ENCODE measurements at regions not wholly inside any gene's neighbourhood (a gene's known extent, or its start where the extent isn't known, plus 50 kb on each side); places are given as distances from the start of the nearest gene placed in this dataset.
A peak's percentile ranks its signal among the peaks of the same experiment; 100 is the strongest.

- H3K9me3 ChIP-seq (replicated peaks; ENCODE audit: low read length) = no peaks in the 10 kb centered on the region
- H3K27me3 ChIP-seq (ENCODE audit: control insufficient read depth, insufficient read depth, low read length) = no peaks in the 10 kb centered on the region
- peak overlapping the region; percentile 85 for H3K9ac ChIP-seq (ENCODE audit: low read depth, low read length)
- H3K4me1 ChIP-seq (ENCODE audit: control insufficient read depth, insufficient read depth, low read length) = peaks cover 67% of the 10 kb centered on the region
- no peak overlapping the region for H3K4me3 ChIP-seq (ENCODE audit: low read length)
- no peaks in the 10 kb centered on the region for H3K36me3 ChIP-seq (ENCODE audit: insufficient read depth, low read length)
- peak overlapping the region; percentile 60 for H3K4me2 ChIP-seq (ENCODE audit: low read length)
Measured at GRCh38 chr12:65632131-65632855, 192.0 kb upstream of the HMGA2 start.

GRCh38 chr12:65634061-65634460 lies 190.2 kb upstream of the HMGA2 start:
- no peaks in the 10 kb centered on the region for H3K27me3 ChIP-seq (ENCODE audit: control insufficient read depth, insufficient read depth, low read length)
- peak overlapping the region; percentile 1 for H3K4me2 ChIP-seq (ENCODE audit: low read length)
- no peak overlapping the region for H3K4me3 ChIP-seq (ENCODE audit: low read length)
- H3K36me3 ChIP-seq (ENCODE audit: insufficient read depth, low read length) = no peaks in the 10 kb centered on the region
- H3K4me1 ChIP-seq (ENCODE audit: control insufficient read depth, insufficient read depth, low read length) = peaks cover 74% of the 10 kb centered on the region
- H3K9ac ChIP-seq (ENCODE audit: low read depth, low read length) = peak overlapping the region; percentile 76
- H3K9me3 ChIP-seq (replicated peaks; ENCODE audit: low read length) = no peaks in the 10 kb centered on the region

GRCh38 chr12:65634626-65635331 lies 189.5 kb upstream of the HMGA2 start:
- no peaks in the 10 kb centered on the region for H3K27me3 ChIP-seq (ENCODE audit: control insufficient read depth, insufficient read depth, low read length)
- H3K4me1 ChIP-seq (ENCODE audit: control insufficient read depth, insufficient read depth, low read length) = peaks cover 79% of the 10 kb centered on the region
- no peaks in the 10 kb centered on the region for H3K9me3 ChIP-seq (replicated peaks; ENCODE audit: low read length)
- H3K9ac ChIP-seq (ENCODE audit: low read depth, low read length) = peak overlapping the region; percentile 79
- peak overlapping the region; percentile 12 for H3K4me2 ChIP-seq (ENCODE audit: low read length)
- H3K36me3 ChIP-seq (ENCODE audit: insufficient read depth, low read length) = no peaks in the 10 kb centered on the region
- H3K4me3 ChIP-seq (ENCODE audit: low read length) = no peak overlapping the region

- Histone ChIP-seq H3K9me3 (replicated peaks; ENCODE audit: low read length) (no peaks in the 10 kb centered on the region), H3K36me3 (ENCODE audit: insufficient read depth, low read length) (no peaks in the 10 kb centered on the region), H3K9ac (ENCODE audit: low read depth, low read length) (peak overlapping the region; percentile 79), H3K27me3 (ENCODE audit: control insufficient read depth, insufficient read depth, low read length) (no peaks in the 10 kb centered on the region), H3K4me2 (ENCODE audit: low read length) (no peak overlapping the region), H3K4me1 (ENCODE audit: control insufficient read depth, insufficient read depth, low read length) (peaks cover 78% of the 10 kb centered on the region), H3K4me3 (ENCODE audit: low read length) (no peak overlapping the region)
Measured at GRCh38 chr12:65636436-65636835, 187.8 kb upstream of the HMGA2 start.

GRCh38 chr12:65637150-65637549 lies 187.1 kb upstream of the HMGA2 start:
- H3K4me1 ChIP-seq (ENCODE audit: control insufficient read depth, insufficient read depth, low read length) = peaks cover 77% of the 10 kb centered on the region
- no peaks in the 10 kb centered on the region for H3K27me3 ChIP-seq (ENCODE audit: control insufficient read depth, insufficient read depth, low read length)
- no peak overlapping the region for H3K4me2 ChIP-seq (ENCODE audit: low read length)
- H3K36me3 ChIP-seq (ENCODE audit: insufficient read depth, low read length) = no peaks in the 10 kb centered on the region
- H3K9ac ChIP-seq (ENCODE audit: low read depth, low read length) = peak overlapping the region; percentile 79
- no peaks in the 10 kb centered on the region for H3K9me3 ChIP-seq (replicated peaks; ENCODE audit: low read length)
- no peak overlapping the region for H3K4me3 ChIP-seq (ENCODE audit: low read length)

- Histone ChIP-seq H3K27me3 (ENCODE audit: control insufficient read depth, insufficient read depth, low read length) (no peaks in the 10 kb centered on the region), H3K9me3 (replicated peaks; ENCODE audit: low read length) (no peaks in the 10 kb centered on the region), H3K4me1 (ENCODE audit: control insufficient read depth, insufficient read depth, low read length) (peaks cover 77% of the 10 kb centered on the region), H3K4me2 (ENCODE audit: low read length) (no peak overlapping the region), H3K9ac (ENCODE audit: low read depth, low read length) (peak overlapping the region; percentile 79), H3K4me3 (ENCODE audit: low read length) (no peak overlapping the region), H3K36me3 (ENCODE audit: insufficient read depth, low read length) (no peaks in the 10 kb centered on the region)
Measured at GRCh38 chr12:65637774-65638173, 186.5 kb upstream of the HMGA2 start.

- no peaks in the 10 kb centered on the region for H3K9me3 ChIP-seq (replicated peaks; ENCODE audit: low read length)
- no peak overlapping the region for H3K4me2 ChIP-seq (ENCODE audit: low read length)
- no peak overlapping the region for H3K4me3 ChIP-seq (ENCODE audit: low read length)
- peak overlapping the region; percentile 24 for H3K9ac ChIP-seq (ENCODE audit: low read depth, low read length)
- H3K27me3 ChIP-seq (ENCODE audit: control insufficient read depth, insufficient read depth, low read length) = no peaks in the 10 kb centered on the region
- H3K36me3 ChIP-seq (ENCODE audit: insufficient read depth, low read length) = no peaks in the 10 kb centered on the region
- H3K4me1 ChIP-seq (ENCODE audit: control insufficient read depth, insufficient read depth, low read length) = peaks cover 77% of the 10 kb centered on the region
Measured at GRCh38 chr12:65638324-65638723, 186.0 kb upstream of the HMGA2 start.

- Histone ChIP-seq H3K36me3 (ENCODE audit: insufficient read depth, low read length) (no peaks in the 10 kb centered on the region), H3K4me2 (ENCODE audit: low read length) (no peak overlapping the region), H3K9me3 (replicated peaks; ENCODE audit: low read length) (no peaks in the 10 kb centered on the region), H3K27me3 (ENCODE audit: control insufficient read depth, insufficient read depth, low read length) (no peaks in the 10 kb centered on the region), H3K9ac (ENCODE audit: low read depth, low read length) (peak overlapping the region; percentile 63), H3K4me1 (ENCODE audit: control insufficient read depth, insufficient read depth, low read length) (peaks cover 70% of the 10 kb centered on the region), H3K4me3 (ENCODE audit: low read length) (no peak overlapping the region)
Measured at GRCh38 chr12:65640489-65640901, 183.8 kb upstream of the HMGA2 start.

- no peaks in the 10 kb centered on the region for H3K9me3 ChIP-seq (replicated peaks; ENCODE audit: low read length)
- peaks cover 59% of the 10 kb centered on the region for H3K4me1 ChIP-seq (ENCODE audit: control insufficient read depth, insufficient read depth, low read length)
Measured at GRCh38 chr12:65642061-65642661, 182.1 kb upstream of the HMGA2 start.

GRCh38 chr12:65643171-65643570 lies 181.1 kb upstream of the HMGA2 start:
- Histone ChIP-seq H3K9ac (ENCODE audit: low read depth, low read length) (peak overlapping the region; percentile 58), H3K9me3 (replicated peaks; ENCODE audit: low read length) (no peaks in the 10 kb centered on the region), H3K36me3 (ENCODE audit: insufficient read depth, low read length) (no peaks in the 10 kb centered on the region), H3K4me3 (ENCODE audit: low read length) (no peak overlapping the region), H3K4me2 (ENCODE audit: low read length) (no peak overlapping the region), H3K27me3 (ENCODE audit: control insufficient read depth, insufficient read depth, low read length) (no peaks in the 10 kb centered on the region), H3K4me1 (ENCODE audit: control insufficient read depth, insufficient read depth, low read length) (peaks cover 59% of the 10 kb centered on the region)

More at GRCh38 chr12:65642061-65642661, 182.1 kb upstream of the HMGA2 start:
- Histone ChIP-seq H3K9ac (ENCODE audit: low read depth, low read length) (no peak overlapping the region), H3K4me3 (ENCODE audit: low read length) (no peak overlapping the region), H3K36me3 (ENCODE audit: insufficient read depth, low read length) (no peaks in the 10 kb centered on the region), H3K27me3 (ENCODE audit: control insufficient read depth, insufficient read depth, low read length) (no peaks in the 10 kb centered on the region), H3K4me2 (ENCODE audit: low read length) (no peak overlapping the region)

GRCh38 chr12:65643595-65644386 lies 180.5 kb upstream of the HMGA2 start:
- Histone ChIP-seq H3K4me1 (ENCODE audit: control insufficient read depth, insufficient read depth, low read length) (peaks cover 61% of the 10 kb centered on the region), H3K4me3 (ENCODE audit: low read length) (no peak overlapping the region), H3K9me3 (replicated peaks; ENCODE audit: low read length) (no peaks in the 10 kb centered on the region), H3K4me2 (ENCODE audit: low read length) (no peak overlapping the region), H3K9ac (ENCODE audit: low read depth, low read length) (peak overlapping the region; percentile 58), H3K36me3 (ENCODE audit: insufficient read depth, low read length) (no peaks in the 10 kb centered on the region), H3K27me3 (ENCODE audit: control insufficient read depth, insufficient read depth, low read length) (no peaks in the 10 kb centered on the region)
